HEK293 (cell line): ENCODE measurements at regions not wholly inside any gene's neighbourhood (a gene's known extent, or its start where the extent isn't known, plus 50 kb on each side); places are given as distances from the start of the nearest gene placed in this dataset.

Source experiments
- CTCF ChIA-PET: fragments of 350-600 bp; formaldehyde crosslinking; extraction: SDS; loops from one replicate; lab custom pipeline; 2021; ENCODE audit warnings: antibody characterized with exemption; lab: Yijun Ruan, JAX
- POLR2A ChIA-PET: fragments of 300-600 bp; formaldehyde crosslinking; extraction: SDS; loops from one replicate; lab custom pipeline; 2020; ENCODE audit warnings: antibody characterized with exemption, inconsistent platforms; lab: Yijun Ruan, JAX
- H3K27ac ChIP-seq: fragments of 200-500 bp; sonication (Bioruptor generic); 2 replicates; pipeline ENCODE4 v1.5.1; 2014; ENCODE audit warnings: low read depth, low read length, control low read depth, inconsistent platforms; ENCODE audit errors: extremely low read depth
- H3K36me3 ChIP-seq, 2 experiments: fragments of 200-500 bp in 1 of 2; sonication (Bioruptor generic) in 1 of 2; 1 replicate in 1 of 2; 2 replicates in 1 of 2; pipeline ENCODE4 v1.5.1; 2014 to 2017; ENCODE audit warnings: inconsistent platforms in 2 of 2, low read length in 2 of 2; ENCODE audit not compliant: control insufficient read depth in 2 of 2, insufficient read depth in 1 of 2
- H3K4me1 ChIP-seq: fragments of 200-500 bp; sonication (Bioruptor generic); 2 replicates; pipeline ENCODE4 v1.5.1; 2014; ENCODE audit warnings: mild to moderate bottlenecking, low read length, inconsistent platforms; ENCODE audit not compliant: control insufficient read depth, insufficient read depth
- H3K4me3 ChIP-seq: 2 replicates; pipeline ENCODE4 v1.5.1; 2011; ENCODE audit warnings: low read depth, mild to moderate bottlenecking, control low read depth, low read length, moderate library complexity
- H3K9me3 ChIP-seq: fragments of 200-500 bp; sonication (Bioruptor generic); 2 replicates; pipeline ENCODE4 v1.5.1; 2014; ENCODE audit warnings: low read depth, low read length, inconsistent platforms; ENCODE audit not compliant: control insufficient read depth, insufficient read depth
- KLF1 ChIP-seq: fragments of 450-650 bp; formaldehyde crosslinking; IDR thresholded peaks from 2 replicates; pipeline ENCODE4 v1.5.1; 2016; ENCODE audit warnings: missing biosample characterization, missing genetic modification characterization
- TCF7L2 ChIP-seq: IDR thresholded peaks from 2 replicates; pipeline ENCODE4 v1.6.1; 2011; ENCODE audit warnings: low read depth, mild to moderate bottlenecking, inconsistent platforms, low read length, moderate library complexity, borderline replicate concordance
- ZFP3 ChIP-seq: fragments of 450-650 bp; formaldehyde crosslinking; IDR thresholded peaks from 2 replicates; pipeline ENCODE4 v1.5.1; 2016; ENCODE audit warnings: low read depth, missing biosample characterization, missing genetic modification characterization
- ZNF114 ChIP-seq: fragments of 450-650 bp; formaldehyde crosslinking; IDR thresholded peaks from 2 replicates; pipeline ENCODE4 v1.5.0; 2017; ENCODE audit warnings: missing biosample characterization, missing genetic modification characterization
- ZNF146 ChIP-seq: fragments of 450-650 bp; formaldehyde crosslinking; IDR thresholded peaks from 2 replicates; pipeline ENCODE4 v1.5.1; 2016; ENCODE audit warnings: missing biosample characterization, missing genetic modification characterization
- ZNF248 ChIP-seq: fragments of 450-650 bp; formaldehyde crosslinking; IDR thresholded peaks from 2 replicates; pipeline ENCODE4 v1.5.1; 2017; ENCODE audit warnings: missing biosample characterization, missing genetic modification characterization
- ZNF341 ChIP-seq: fragments of 450-650 bp; formaldehyde crosslinking; IDR thresholded peaks from 2 replicates; pipeline ENCODE4; 2016; ENCODE audit warnings: low read depth, missing biosample characterization, missing genetic modification characterization
- ZNF354C ChIP-seq: fragments of 450-650 bp; formaldehyde crosslinking; IDR thresholded peaks from 2 replicates; pipeline ENCODE4 v1.5.1; 2016; ENCODE audit warnings: missing biosample characterization, missing genetic modification characterization, low read depth, borderline replicate concordance
- ZNF48 ChIP-seq: fragments of 450-650 bp; formaldehyde crosslinking; IDR thresholded peaks from 2 replicates; pipeline ENCODE4 v1.5.1; 2016; ENCODE audit warnings: missing biosample characterization, missing genetic modification characterization
- ZNF596 ChIP-seq: fragments of 450-650 bp; IDR thresholded peaks from 2 replicates; pipeline ENCODE4 v1.5.0; 2018; ENCODE audit warnings: missing biosample characterization, mild to moderate bottlenecking, missing genetic modification characterization, moderate library complexity
- ZNF610 ChIP-seq: fragments of 450-650 bp; formaldehyde crosslinking; IDR thresholded peaks from 2 replicates; pipeline ENCODE4 v1.5.1; 2016; ENCODE audit warnings: missing biosample characterization, missing genetic modification characterization, borderline replicate concordance
- ZNF777 ChIP-seq: fragments of 450-650 bp; formaldehyde crosslinking; IDR thresholded peaks from 2 replicates; pipeline ENCODE4 v1.5.1; 2017; ENCODE audit warnings: missing biosample characterization, missing genetic modification characterization, borderline replicate concordance
- TF ChIP-seq, protein P1 (sequence below): fragments of 450-650 bp; formaldehyde crosslinking; IDR thresholded peaks from 2 replicates; pipeline ENCODE4 v1.5.1; 2016; ENCODE audit warnings: missing biosample characterization, missing genetic modification characterization
- TF ChIP-seq, protein P2 (sequence below): fragments of 450-650 bp; formaldehyde crosslinking; IDR thresholded peaks from 2 replicates; pipeline ENCODE4 v1.5.1; 2016; ENCODE audit warnings: missing biosample characterization, missing genetic modification characterization
- TF ChIP-seq, protein P3 (sequence below): fragments of 450-650 bp; formaldehyde crosslinking; IDR thresholded peaks from 2 replicates; pipeline ENCODE4 v1.5.1; 2016; ENCODE audit warnings: missing biosample characterization, missing genetic modification characterization
- TF ChIP-seq, protein P4 (sequence below): fragments of 450-650 bp; formaldehyde crosslinking; IDR thresholded peaks from 2 replicates; pipeline ENCODE4 v1.5.1; 2016; ENCODE audit warnings: missing biosample characterization, missing genetic modification characterization

DNA sequence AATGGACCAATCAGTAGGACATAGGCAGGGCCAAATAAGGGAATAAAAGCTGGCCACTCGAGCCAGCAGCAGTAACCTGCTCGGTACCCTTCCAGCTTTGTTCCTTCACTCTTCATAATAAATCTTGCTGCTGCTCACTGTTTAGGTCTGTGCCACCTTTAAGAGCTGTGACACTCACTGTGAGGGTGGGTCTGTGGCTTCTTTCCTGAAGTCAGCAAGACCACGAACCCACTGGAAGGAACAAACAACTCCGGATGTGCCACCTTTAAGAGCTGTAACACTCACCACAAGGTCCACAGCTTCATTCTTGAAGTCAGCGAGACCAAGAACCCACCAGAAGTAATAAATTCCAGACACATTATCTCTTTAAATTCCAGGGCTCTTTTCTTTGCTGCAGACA, 1922.3 kb upstream of the PCDH20 start:
- POLR2A ChIA-PET = no interaction called here
- TF ChIP-seq, protein P1, sequence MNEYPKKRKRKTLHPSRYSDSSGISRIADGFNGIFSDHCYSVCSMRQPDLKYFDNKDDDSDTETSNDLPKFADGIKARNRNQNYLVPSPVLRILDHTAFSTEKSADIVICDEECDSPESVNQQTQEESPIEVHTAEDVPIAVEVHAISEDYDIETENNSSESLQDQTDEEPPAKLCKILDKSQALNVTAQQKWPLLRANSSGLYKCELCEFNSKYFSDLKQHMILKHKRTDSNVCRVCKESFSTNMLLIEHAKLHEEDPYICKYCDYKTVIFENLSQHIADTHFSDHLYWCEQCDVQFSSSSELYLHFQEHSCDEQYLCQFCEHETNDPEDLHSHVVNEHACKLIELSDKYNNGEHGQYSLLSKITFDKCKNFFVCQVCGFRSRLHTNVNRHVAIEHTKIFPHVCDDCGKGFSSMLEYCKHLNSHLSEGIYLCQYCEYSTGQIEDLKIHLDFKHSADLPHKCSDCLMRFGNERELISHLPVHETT (tag by site-specific recombination) = no peak
- TF ChIP-seq ZNF777 (tag by site-specific recombination) (no peak), ZNF341 (tag by site-specific recombination) (no peak)
- TF ChIP-seq, all 188 proteins: peak for 0

DNA sequence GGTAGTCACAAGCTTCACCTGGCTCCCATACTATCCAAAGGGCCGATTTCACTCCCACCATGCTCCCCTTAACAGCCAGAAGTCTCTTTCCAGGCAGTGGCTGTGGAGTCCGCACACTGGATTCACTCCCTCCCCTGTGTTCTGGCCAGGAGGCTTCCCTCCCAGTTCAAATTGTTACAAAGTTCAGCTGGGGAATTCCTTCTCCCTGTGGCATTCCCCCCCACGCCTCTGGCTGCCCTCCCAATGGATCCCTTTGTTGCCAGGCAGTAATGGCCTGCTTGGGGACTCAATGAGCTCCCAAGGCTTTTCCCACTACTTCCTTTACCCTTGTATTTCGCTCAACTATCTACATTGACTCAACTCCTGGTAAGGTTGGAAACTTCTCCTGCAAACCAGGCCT, 1921.4 kb upstream of the PCDH20 start:
- TF ChIP-seq, protein P2, sequence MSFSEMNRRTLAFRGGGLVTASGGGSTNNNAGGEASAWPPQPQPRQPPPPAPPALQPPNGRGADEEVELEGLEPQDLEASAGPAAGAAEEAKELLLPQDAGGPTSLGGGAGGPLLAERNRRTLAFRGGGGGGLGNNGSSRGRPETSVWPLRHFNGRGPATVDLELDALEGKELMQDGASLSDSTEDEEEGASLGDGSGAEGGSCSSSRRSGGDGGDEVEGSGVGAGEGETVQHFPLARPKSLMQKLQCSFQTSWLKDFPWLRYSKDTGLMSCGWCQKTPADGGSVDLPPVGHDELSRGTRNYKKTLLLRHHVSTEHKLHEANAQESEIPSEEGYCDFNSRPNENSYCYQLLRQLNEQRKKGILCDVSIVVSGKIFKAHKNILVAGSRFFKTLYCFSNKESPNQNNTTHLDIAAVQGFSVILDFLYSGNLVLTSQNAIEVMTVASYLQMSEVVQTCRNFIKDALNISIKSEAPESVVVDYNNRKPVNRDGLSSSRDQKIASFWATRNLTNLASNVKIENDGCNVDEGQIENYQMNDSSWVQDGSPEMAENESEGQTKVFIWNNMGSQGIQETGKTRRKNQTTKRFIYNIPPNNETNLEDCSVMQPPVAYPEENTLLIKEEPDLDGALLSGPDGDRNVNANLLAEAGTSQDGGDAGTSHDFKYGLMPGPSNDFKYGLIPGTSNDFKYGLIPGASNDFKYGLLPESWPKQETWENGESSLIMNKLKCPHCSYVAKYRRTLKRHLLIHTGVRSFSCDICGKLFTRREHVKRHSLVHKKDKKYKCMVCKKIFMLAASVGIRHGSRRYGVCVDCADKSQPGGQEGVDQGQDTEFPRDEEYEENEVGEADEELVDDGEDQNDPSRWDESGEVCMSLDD (tag by site-specific recombination) = no peak
- TF ChIP-seq, protein P3, sequence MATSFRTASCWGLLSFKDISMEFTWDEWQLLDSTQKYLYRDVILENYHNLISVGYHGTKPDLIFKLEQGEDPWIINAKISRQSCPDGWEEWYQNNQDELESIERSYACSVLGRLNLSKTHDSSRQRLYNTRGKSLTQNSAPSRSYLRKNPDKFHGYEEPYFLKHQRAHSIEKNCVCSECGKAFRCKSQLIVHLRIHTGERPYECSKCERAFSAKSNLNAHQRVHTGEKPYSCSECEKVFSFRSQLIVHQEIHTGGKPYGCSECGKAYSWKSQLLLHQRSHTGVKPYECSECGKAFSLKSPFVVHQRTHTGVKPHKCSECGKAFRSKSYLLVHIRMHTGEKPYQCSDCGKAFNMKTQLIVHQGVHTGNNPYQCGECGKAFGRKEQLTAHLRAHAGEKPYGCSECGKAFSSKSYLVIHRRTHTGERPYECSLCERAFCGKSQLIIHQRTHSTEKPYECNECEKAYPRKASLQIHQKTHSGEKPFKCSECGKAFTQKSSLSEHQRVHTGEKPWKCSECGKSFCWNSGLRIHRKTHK = no peak
- TF ChIP-seq KLF1 (tag by site-specific recombination) (no peak), TCF7L2 (no peak), ZNF114 (no peak)
- Histone ChIP-seq H3K4me1 (no peaks in the 10 kb centered on the region), H3K36me3 (no peaks in the 10 kb centered on the region), H3K4me3 (no peak overlapping the region), H3K27ac (no peak overlapping the region), H3K9me3 (no peaks in the 10 kb centered on the region)
- CTCF ChIA-PET = no interaction called here
- POLR2A ChIA-PET = no interaction called here

More for the DNA sequence above, 1922.3 kb upstream of the PCDH20 start:
- Histone ChIP-seq H3K9me3 (no peaks in the 10 kb centered on the region), H3K4me3 (no peak overlapping the region), H3K27ac (no peak overlapping the region), H3K36me3 (no peaks in the 10 kb centered on the region), H3K4me1 (no peaks in the 10 kb centered on the region)
- CTCF ChIA-PET = no interaction called here

DNA sequence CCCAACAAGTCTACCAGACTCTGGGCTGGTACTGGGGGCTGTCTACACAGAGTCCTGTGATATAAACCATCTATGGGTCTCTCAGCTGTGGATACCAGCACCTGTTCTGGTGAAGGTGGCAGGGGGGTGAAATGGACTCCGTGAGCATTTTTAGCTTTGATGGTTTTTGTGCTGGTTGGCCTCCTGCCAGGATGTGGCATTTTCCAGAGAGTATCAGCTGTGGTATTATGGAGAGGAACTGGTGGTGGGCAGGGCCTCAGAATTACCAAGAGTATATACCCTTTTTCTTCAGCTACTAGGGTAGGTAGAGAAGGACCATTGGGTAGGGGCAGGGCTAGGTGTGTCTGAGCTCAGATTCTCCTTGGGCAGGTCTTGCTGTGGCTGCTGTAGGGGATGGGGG, 1920.9 kb upstream of the PCDH20 start:
- Histone ChIP-seq H3K27ac (no peak overlapping the region), H3K36me3 (no peaks in the 10 kb centered on the region), H3K4me3 (no peak overlapping the region), H3K9me3 (no peaks in the 10 kb centered on the region), H3K4me1 (no peaks in the 10 kb centered on the region)
- CTCF ChIA-PET = no interaction called here
- no peak for TF ChIP-seq ZNF354C (tag by site-specific recombination)
- TF ChIP-seq ZNF610 (tag by site-specific recombination) = no peak
- no peak for TF ChIP-seq ZFP3 (tag by site-specific recombination)
- no peak for TF ChIP-seq ZNF146 (tag by site-specific recombination)
- TF ChIP-seq, protein P3 = no peak
- TF ChIP-seq ZNF596 (tag by site-specific recombination) = no peak
- TF ChIP-seq ZNF48 (tag by site-specific recombination) = no peak
- TF ChIP-seq ZNF248 (tag by site-specific recombination) = no peak
- TF ChIP-seq, protein P4, sequence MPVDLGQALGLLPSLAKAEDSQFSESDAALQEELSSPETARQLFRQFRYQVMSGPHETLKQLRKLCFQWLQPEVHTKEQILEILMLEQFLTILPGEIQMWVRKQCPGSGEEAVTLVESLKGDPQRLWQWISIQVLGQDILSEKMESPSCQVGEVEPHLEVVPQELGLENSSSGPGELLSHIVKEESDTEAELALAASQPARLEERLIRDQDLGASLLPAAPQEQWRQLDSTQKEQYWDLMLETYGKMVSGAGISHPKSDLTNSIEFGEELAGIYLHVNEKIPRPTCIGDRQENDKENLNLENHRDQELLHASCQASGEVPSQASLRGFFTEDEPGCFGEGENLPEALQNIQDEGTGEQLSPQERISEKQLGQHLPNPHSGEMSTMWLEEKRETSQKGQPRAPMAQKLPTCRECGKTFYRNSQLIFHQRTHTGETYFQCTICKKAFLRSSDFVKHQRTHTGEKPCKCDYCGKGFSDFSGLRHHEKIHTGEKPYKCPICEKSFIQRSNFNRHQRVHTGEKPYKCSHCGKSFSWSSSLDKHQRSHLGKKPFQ (tag by site-specific recombination) = no peak
- POLR2A ChIA-PET = no interaction called here
